ENCODE measurements at regions not wholly inside any gene's neighbourhood (a gene's known extent, or its start where the extent isn't known, plus 50 kb on each side); places are given as distances from the start of the nearest gene placed in this dataset.
"Not testable (repeated sequence)": the region's sequence is repeated elsewhere in the genome, so short reads cannot be mapped to it uniquely, and the experiment has no call there.

- H3K36me3 Mint-ChIP-seq (ENCODE audit: insufficient read depth in 2 of 2); H3K27ac Mint-ChIP-seq; H3K27me3 Mint-ChIP-seq (ENCODE audit: low read depth); H3K4me3 Mint-ChIP-seq; ATAC-seq (replicated peaks in 1 of 2); H3K4me1 Mint-ChIP-seq (ENCODE audit: low read depth); H3K9me3 Mint-ChIP-seq; DNase-seq: not testable (repeated sequence)
Measured at GRCh38 chr15:22179043-22179442, 98.7 kb downstream of the OR4M2 start.

DNA sequence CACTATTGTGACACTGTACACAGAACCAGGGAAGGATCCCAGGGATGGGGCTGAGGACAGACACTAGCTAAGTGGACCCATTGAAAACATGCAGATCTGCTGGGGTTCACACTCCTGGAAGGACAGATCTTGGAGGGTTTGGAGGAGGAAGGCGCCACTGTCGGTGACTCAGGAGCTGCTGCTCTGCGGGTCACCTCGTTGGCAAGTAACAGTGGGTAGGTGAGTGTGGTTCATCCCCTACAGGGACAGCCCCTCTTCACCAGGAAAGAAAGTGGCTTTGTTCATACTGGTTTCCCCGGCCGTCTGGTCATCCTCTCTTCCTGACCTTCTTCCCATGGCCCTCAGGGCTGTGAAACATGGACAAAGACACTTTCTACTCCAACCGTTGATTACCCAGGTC lies 100.3 kb downstream of the OR4M2 start:
- H3K27ac Mint-ChIP-seq; H3K4me3 Mint-ChIP-seq; DNase-seq; H3K9me3 Mint-ChIP-seq; H3K27me3 Mint-ChIP-seq (ENCODE audit: low read depth); H3K36me3 Mint-ChIP-seq (ENCODE audit: insufficient read depth in 2 of 2); ATAC-seq (replicated peaks in 1 of 2); H3K4me1 Mint-ChIP-seq (ENCODE audit: low read depth): not testable (repeated sequence)

DNA sequence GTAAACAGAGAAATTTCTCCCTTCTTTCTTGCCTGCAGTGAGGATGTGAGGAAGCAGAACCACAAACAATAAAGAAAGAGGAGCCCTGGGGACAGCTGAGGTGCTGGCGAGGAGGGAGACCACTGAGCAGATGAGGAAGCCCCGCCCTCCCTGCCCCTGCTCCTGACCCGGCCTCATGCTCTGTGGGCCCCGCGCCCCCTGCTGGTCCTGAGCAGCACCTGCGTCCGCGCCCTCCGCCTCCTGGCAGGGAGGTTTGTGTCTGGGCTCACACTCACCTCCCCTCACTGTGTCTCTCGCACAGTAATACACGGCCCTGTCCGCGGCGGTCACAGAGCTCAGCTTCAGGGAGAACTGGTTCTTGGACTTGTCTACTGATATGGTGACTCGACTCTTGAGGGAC lies 104.4 kb downstream of the OR4M2 start:
- H3K27me3 Mint-ChIP-seq (ENCODE audit: low read depth); DNase-seq; H3K4me3 Mint-ChIP-seq; H3K36me3 Mint-ChIP-seq (ENCODE audit: insufficient read depth in 2 of 2); H3K9me3 Mint-ChIP-seq; H3K27ac Mint-ChIP-seq; ATAC-seq (replicated peaks in 1 of 2); H3K4me1 Mint-ChIP-seq (ENCODE audit: low read depth): not testable (repeated sequence)

- not testable (repeated sequence) for H3K36me3 Mint-ChIP-seq (ENCODE audit: insufficient read depth in 2 of 2); H3K27me3 Mint-ChIP-seq (ENCODE audit: low read depth); H3K27ac Mint-ChIP-seq; H3K9me3 Mint-ChIP-seq; H3K4me3 Mint-ChIP-seq; DNase-seq; H3K4me1 Mint-ChIP-seq (ENCODE audit: low read depth)
- peak; percentile 92 to 95 for ATAC-seq (replicated peaks in 1 of 2)
Measured at GRCh38 chr15:22186846-22187532, 106.7 kb downstream of the OR4M2 start.

DNA sequence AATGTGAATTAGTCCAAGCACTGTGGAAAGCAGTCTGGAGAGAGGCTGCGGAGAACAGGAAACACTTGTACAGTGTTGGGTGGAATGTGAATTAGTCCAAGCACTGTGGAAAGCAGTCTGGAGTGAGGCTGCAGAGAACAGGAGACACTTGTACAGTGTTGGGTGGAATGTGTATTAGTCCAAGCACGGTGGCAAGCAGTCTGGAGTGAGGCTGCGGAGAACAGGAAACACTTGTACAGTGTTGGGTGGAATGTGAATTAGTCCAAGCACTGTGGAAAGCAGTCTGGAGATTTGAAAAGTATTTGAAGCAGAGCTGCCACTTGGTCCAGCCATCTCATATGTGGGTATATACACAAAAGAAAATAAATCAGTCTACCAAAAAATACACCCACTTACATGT lies 111.5 kb downstream of the OR4M2 start:
- not testable (repeated sequence) for DNase-seq; H3K27ac Mint-ChIP-seq; H3K27me3 Mint-ChIP-seq (ENCODE audit: low read depth); H3K9me3 Mint-ChIP-seq; H3K4me1 Mint-ChIP-seq (ENCODE audit: low read depth); ATAC-seq (replicated peaks in 1 of 2); H3K36me3 Mint-ChIP-seq (ENCODE audit: insufficient read depth in 2 of 2); H3K4me3 Mint-ChIP-seq

- not testable (repeated sequence) for H3K9me3 Mint-ChIP-seq; H3K27ac Mint-ChIP-seq; H3K27me3 Mint-ChIP-seq (ENCODE audit: low read depth); H3K4me1 Mint-ChIP-seq (ENCODE audit: low read depth); H3K4me3 Mint-ChIP-seq; H3K36me3 Mint-ChIP-seq (ENCODE audit: insufficient read depth in 2 of 2)
- DNase-seq (peak in 1 of 2 donors; percentile 1), ATAC-seq (replicated peaks in 1 of 2) (peak; percentile 79 to 86)
Measured at GRCh38 chr15:22194739-22195617, 114.7 kb downstream of the OR4M2 start.

DNA sequence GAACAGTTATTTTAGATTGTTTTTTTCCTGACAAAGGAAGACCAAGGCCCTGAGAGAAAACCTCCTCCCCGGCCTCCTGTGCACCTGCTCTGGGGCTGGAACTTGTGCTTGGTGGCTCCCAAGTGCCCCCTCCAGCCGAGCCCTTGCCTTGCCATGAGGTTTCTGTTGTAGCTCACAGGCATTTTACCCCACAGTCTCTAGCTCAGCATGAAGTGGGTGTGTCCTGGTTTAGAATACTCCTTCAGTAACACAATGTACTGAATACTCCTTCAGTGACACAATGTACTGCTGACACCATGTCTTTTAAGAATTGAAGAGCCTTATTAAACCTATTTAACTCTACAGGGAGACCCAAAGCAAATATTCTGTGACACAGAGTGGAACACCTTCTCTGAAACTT lies 116.1 kb downstream of the OR4M2 start:
- not testable (repeated sequence) for H3K4me1 Mint-ChIP-seq (ENCODE audit: low read depth); DNase-seq; H3K27ac Mint-ChIP-seq; ATAC-seq (replicated peaks in 1 of 2); H3K36me3 Mint-ChIP-seq (ENCODE audit: insufficient read depth in 2 of 2); H3K4me3 Mint-ChIP-seq; H3K9me3 Mint-ChIP-seq; H3K27me3 Mint-ChIP-seq (ENCODE audit: low read depth)

- H3K9me3 Mint-ChIP-seq; DNase-seq; H3K4me3 Mint-ChIP-seq; ATAC-seq (replicated peaks in 1 of 2); H3K27ac Mint-ChIP-seq; H3K4me1 Mint-ChIP-seq (ENCODE audit: low read depth); H3K27me3 Mint-ChIP-seq (ENCODE audit: low read depth); H3K36me3 Mint-ChIP-seq (ENCODE audit: insufficient read depth in 2 of 2): not testable (repeated sequence)
Measured at GRCh38 chr15:22200417-22200816, 120.1 kb downstream of the OR4M2 start.

GRCh38 chr15:22201993-22202659 lies 121.8 kb downstream of the OR4M2 start:
- H3K9me3 Mint-ChIP-seq; H3K4me1 Mint-ChIP-seq (ENCODE audit: low read depth); H3K27me3 Mint-ChIP-seq (ENCODE audit: low read depth); H3K27ac Mint-ChIP-seq; H3K36me3 Mint-ChIP-seq (ENCODE audit: insufficient read depth in 2 of 2): not testable (repeated sequence)
- H3K4me3 Mint-ChIP-seq = peak overlapping the region in 1 of 2 donors; percentile 45
- DNase-seq (peak; percentile 18 to 37), ATAC-seq (replicated peaks in 1 of 2) (peak; percentile 84)

DNA sequence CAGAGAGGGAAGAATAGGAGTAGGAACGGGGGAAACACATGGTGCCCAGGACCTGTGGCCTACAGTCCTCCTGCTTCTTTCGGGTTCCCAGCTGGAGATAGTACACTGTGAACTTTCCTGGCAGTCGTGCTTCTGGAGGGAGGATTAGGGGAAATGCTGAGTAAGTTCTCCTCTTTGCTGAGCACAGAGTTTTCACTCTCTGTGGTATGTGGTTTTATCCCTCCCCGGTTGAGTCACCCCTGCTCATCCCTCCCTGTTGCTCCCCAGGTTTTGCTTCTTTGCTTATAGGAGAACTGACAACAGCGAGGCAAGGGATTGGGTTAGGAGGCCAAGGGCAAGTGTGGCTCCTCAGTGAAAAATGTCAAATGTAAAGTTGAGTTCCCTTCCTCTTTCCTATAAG lies 122.9 kb downstream of the OR4M2 start:
- not testable (repeated sequence) for H3K27me3 Mint-ChIP-seq (ENCODE audit: low read depth); H3K27ac Mint-ChIP-seq; H3K9me3 Mint-ChIP-seq; H3K4me1 Mint-ChIP-seq (ENCODE audit: low read depth); H3K36me3 Mint-ChIP-seq (ENCODE audit: insufficient read depth in 2 of 2); H3K4me3 Mint-ChIP-seq; DNase-seq
- peak; percentile 74 to 83 for ATAC-seq (replicated peaks in 1 of 2)

DNA sequence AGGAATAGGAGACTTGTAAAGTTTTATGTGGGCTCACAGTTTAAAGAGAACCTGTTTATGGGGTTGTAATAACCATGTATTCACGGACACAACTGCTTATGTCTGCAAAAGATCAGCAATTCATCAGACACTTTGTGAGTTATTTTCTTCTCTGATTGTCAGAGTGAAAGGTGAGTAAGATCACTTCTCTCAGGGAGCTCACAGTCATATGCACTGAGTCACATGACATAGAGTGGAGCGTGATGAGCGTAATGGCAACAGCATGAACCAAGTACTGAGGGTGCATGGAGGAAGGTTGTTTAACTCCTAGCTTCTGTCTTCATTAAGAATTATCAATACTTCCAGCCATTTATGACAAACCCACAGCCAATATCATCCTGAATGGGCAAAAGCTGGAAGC lies 128.8 kb downstream of the OR4M2 start:
- not testable (repeated sequence) for H3K4me3 Mint-ChIP-seq; H3K27ac Mint-ChIP-seq; H3K4me1 Mint-ChIP-seq (ENCODE audit: low read depth); DNase-seq; H3K36me3 Mint-ChIP-seq (ENCODE audit: insufficient read depth in 2 of 2); H3K27me3 Mint-ChIP-seq (ENCODE audit: low read depth); H3K9me3 Mint-ChIP-seq
- ATAC-seq (replicated peaks in 1 of 2) = peak; percentile 95 to 99

DNA sequence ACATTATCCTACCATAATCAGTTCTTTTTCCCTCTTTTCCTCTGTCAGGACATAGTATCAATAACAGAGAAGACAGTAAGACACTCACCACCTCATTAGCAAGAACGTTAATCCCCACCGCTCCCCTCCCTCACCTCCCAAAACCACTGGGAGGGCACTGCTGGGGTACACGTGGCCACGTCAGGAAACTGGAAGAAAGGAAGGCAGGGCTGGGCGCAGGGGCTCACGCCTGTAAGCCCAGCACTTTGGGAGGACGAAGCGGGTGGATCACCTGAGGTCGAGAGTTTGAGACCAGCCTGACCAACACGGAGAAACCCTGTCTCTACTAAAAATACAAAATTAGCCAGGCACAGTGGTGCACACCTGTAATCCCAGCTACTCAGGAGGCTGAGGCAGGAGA lies 142.3 kb downstream of the OR4M2 start:
- peaks cover 34% of the 10 kb centered on the region for H3K4me1 Mint-ChIP-seq (ENCODE audit: low read depth)
- not testable (repeated sequence) for DNase-seq, H3K27ac Mint-ChIP-seq

DNA sequence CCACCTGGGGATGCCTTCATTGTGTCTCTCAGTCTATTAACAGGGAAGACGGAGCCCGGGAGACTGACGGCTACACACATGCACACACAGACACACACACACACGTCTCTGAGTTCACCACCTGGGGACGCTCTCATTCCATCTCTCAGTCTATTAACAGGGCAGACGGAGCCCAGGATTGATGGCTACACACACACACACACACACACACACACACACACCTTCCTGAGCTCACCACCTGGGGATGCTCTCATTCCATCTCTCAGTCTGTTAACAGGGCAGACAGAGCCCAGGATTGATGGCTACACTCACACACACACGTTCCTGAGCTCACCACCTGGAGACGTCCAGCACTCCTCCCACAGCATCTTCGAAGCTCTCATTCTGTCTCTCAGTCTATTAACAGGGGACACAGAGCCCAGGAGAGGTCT lies 143.9 kb downstream of the OR4M2 start:
- no peak for ATAC-seq (replicated peaks in 1 of 2)
- no peak for DNase-seq
- Mint-ChIP-seq H3K27me3 (ENCODE audit: low read depth) (peaks cover 10% of the 10 kb centered on the region), H3K9me3 (no peaks in the 10 kb centered on the region), H3K4me3 (no peak overlapping the region), H3K27ac (no peak overlapping the region), H3K4me1 (ENCODE audit: low read depth) (peaks cover 34% of the 10 kb centered on the region), H3K36me3 (ENCODE audit: insufficient read depth in 2 of 2) (no peaks in the 10 kb centered on the region)

More for the DNA sequence above, 142.3 kb downstream of the OR4M2 start:
- H3K36me3 Mint-ChIP-seq (ENCODE audit: insufficient read depth in 2 of 2); H3K27me3 Mint-ChIP-seq (ENCODE audit: low read depth); ATAC-seq (replicated peaks in 1 of 2); H3K9me3 Mint-ChIP-seq; H3K4me3 Mint-ChIP-seq: not testable (repeated sequence)
